ENCODE measurements at regions not wholly inside any gene's neighbourhood (a gene's known extent, or its start where the extent isn't known, plus 50 kb on each side); places are given as distances from the start of the nearest gene placed in this dataset.

DNA sequence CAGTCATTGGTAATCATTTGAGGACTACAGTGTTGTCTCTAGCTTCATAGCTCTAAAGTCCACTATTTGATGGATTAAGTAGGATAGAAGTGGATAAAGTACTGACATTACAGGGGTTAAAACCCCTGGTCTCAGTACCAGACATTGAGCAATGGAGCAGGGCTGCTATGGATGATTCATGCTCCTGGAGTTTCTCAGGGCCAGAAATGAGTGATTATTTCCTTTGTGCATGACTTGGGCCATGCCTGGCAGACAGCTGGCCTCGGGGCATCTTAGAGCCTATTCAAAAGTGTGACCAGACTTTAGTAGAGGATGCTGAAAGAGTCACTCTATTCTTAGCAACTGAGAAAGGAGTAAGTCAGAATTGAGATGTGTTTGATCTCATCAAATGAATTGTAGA is 350.7 kb upstream of the TLE4 start:
- no peak for TF ChIP-seq EZH2 (IDR thresholded peaks at IDR 0.05; ENCODE audit: insufficient read depth, poor library complexity, severe bottlenecking)
- no peak for TF ChIP-seq EZH2phosphoT487 (IDR thresholded peaks at IDR 0.05; ENCODE audit: insufficient read depth, low read depth)

Data from GM23248 (cell line).